H1 (cell line): ENCODE measurements at regions not wholly inside any gene's neighbourhood (a gene's known extent, or its start where the extent isn't known, plus 50 kb on each side); places are given as distances from the start of the nearest gene placed in this dataset.

Experiments used
- JUN ChIP-seq: IDR thresholded peaks from 2 replicates; pipeline ENCODE4 v1.6.1; 2011; ENCODE audit warnings: low read depth, mild to moderate bottlenecking, improper control_type of control experiment, low read length
- NRF1 ChIP-seq: IDR thresholded peaks from 2 replicates; pipeline ENCODE4 v1.6.1; 2011; ENCODE audit warnings: mild to moderate bottlenecking, low read depth, low read length, improper control_type of control experiment
- RFX5 ChIP-seq: IDR thresholded peaks from 2 replicates; pipeline ENCODE4 v1.6.1; 2011; ENCODE audit warnings: low read depth, low read length, improper control_type of control experiment, borderline replicate concordance
- SP4 ChIP-seq: IDR thresholded peaks from 2 replicates; pipeline ENCODE4 v1.6.1; 2012; ENCODE audit warnings: low read length, inconsistent platforms
- TAF7 ChIP-seq: optimal IDR thresholded peaks from 2 replicates; pipeline ENCODE3; 2011; ENCODE audit warnings: low read depth, mild to moderate bottlenecking, inconsistent platforms, low read length, moderate library complexity, borderline replicate concordance
- TF ChIP-seq, protein P1 (sequence below): fragments of 300-600 bp; sonication (generic); IDR thresholded peaks from 2 replicates; pipeline ENCODE4 v1.7.1; 2012; ENCODE audit warnings: low read length, moderate library complexity, mild to moderate bottlenecking, inconsistent platforms; ENCODE audit not compliant: insufficient replicate concordance

- TF ChIP-seq, protein P1, sequence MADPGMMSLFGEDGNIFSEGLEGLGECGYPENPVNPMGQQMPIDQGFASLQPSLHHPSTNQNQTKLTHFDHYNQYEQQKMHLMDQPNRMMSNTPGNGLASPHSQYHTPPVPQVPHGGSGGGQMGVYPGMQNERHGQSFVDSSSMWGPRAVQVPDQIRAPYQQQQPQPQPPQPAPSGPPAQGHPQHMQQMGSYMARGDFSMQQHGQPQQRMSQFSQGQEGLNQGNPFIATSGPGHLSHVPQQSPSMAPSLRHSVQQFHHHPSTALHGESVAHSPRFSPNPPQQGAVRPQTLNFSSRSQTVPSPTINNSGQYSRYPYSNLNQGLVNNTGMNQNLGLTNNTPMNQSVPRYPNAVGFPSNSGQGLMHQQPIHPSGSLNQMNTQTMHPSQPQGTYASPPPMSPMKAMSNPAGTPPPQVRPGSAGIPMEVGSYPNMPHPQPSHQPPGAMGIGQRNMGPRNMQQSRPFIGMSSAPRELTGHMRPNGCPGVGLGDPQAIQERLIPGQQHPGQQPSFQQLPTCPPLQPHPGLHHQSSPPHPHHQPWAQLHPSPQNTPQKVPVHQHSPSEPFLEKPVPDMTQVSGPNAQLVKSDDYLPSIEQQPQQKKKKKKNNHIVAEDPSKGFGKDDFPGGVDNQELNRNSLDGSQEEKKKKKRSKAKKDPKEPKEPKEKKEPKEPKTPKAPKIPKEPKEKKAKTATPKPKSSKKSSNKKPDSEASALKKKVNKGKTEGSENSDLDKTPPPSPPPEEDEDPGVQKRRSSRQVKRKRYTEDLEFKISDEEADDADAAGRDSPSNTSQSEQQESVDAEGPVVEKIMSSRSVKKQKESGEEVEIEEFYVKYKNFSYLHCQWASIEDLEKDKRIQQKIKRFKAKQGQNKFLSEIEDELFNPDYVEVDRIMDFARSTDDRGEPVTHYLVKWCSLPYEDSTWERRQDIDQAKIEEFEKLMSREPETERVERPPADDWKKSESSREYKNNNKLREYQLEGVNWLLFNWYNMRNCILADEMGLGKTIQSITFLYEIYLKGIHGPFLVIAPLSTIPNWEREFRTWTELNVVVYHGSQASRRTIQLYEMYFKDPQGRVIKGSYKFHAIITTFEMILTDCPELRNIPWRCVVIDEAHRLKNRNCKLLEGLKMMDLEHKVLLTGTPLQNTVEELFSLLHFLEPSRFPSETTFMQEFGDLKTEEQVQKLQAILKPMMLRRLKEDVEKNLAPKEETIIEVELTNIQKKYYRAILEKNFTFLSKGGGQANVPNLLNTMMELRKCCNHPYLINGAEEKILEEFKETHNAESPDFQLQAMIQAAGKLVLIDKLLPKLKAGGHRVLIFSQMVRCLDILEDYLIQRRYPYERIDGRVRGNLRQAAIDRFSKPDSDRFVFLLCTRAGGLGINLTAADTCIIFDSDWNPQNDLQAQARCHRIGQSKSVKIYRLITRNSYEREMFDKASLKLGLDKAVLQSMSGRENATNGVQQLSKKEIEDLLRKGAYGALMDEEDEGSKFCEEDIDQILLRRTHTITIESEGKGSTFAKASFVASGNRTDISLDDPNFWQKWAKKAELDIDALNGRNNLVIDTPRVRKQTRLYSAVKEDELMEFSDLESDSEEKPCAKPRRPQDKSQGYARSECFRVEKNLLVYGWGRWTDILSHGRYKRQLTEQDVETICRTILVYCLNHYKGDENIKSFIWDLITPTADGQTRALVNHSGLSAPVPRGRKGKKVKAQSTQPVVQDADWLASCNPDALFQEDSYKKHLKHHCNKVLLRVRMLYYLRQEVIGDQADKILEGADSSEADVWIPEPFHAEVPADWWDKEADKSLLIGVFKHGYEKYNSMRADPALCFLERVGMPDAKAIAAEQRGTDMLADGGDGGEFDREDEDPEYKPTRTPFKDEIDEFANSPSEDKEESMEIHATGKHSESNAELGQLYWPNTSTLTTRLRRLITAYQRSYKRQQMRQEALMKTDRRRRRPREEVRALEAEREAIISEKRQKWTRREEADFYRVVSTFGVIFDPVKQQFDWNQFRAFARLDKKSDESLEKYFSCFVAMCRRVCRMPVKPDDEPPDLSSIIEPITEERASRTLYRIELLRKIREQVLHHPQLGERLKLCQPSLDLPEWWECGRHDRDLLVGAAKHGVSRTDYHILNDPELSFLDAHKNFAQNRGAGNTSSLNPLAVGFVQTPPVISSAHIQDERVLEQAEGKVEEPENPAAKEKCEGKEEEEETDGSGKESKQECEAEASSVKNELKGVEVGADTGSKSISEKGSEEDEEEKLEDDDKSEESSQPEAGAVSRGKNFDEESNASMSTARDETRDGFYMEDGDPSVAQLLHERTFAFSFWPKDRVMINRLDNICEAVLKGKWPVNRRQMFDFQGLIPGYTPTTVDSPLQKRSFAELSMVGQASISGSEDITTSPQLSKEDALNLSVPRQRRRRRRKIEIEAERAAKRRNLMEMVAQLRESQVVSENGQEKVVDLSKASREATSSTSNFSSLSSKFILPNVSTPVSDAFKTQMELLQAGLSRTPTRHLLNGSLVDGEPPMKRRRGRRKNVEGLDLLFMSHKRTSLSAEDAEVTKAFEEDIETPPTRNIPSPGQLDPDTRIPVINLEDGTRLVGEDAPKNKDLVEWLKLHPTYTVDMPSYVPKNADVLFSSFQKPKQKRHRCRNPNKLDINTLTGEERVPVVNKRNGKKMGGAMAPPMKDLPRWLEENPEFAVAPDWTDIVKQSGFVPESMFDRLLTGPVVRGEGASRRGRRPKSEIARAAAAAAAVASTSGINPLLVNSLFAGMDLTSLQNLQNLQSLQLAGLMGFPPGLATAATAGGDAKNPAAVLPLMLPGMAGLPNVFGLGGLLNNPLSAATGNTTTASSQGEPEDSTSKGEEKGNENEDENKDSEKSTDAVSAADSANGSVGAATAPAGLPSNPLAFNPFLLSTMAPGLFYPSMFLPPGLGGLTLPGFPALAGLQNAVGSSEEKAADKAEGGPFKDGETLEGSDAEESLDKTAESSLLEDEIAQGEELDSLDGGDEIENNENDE = no peak
- TF ChIP-seq TAF7 (no peak), JUN (no peak), RFX5 (no peak), SP4 (no peak), NRF1 (no peak)
- TF ChIP-seq, all 59 proteins: peak for 0
Measured at GRCh38 chr14:63100552-63100951, 55.3 kb upstream of the KCNH5 start (continued).
